C4-2B (cell line): ENCODE measurements at regions not wholly inside any gene's neighbourhood (a gene's known extent, or its start where the extent isn't known, plus 50 kb on each side); places are given as distances from the start of the nearest gene placed in this dataset.

ENCODE experiments used
- CTCF ChIP-seq: fragments of 450-650 bp; conservative IDR thresholded peaks from 2 replicates; pipeline ENCODE4 v1.5.1; 2017; ENCODE audit warnings: mild to moderate bottlenecking
- ZFX ChIP-seq: fragments of 450-650 bp; IDR thresholded peaks from 2 replicates; pipeline ENCODE4 v1.6.1; 2017

GRCh38 chr3:115518100-115518852 is 105.0 kb upstream of the GAP43 start:
- no peak for TF ChIP-seq CTCF
- no peak for TF ChIP-seq ZFX
